ENCODE measurements at regions not wholly inside any gene's neighbourhood (a gene's known extent, or its start where the extent isn't known, plus 50 kb on each side); places are given as distances from the start of the nearest gene placed in this dataset.

GRCh38 chr5:71895546-71895945 is 176.5 kb downstream of the CARTPT start:
- no peak overlapping the region for H3K27ac Mint-ChIP-seq (ENCODE audit: unreplicated experiment)
- BruUV-seq (replicated peaks): no TSS peak
- intact Hi-C loops (cut with micrococcal nuclease; ENCODE audit: unreplicated experiment): no loop called here
- peaks cover 15% of the 10 kb centered on the region for H3K4me1 Mint-ChIP-seq (ENCODE audit: low read depth, unreplicated experiment)
- no peaks in the 10 kb centered on the region for H3K36me3 Mint-ChIP-seq (ENCODE audit: insufficient read depth, unreplicated experiment)
- CTCF ChIA-PET: no interaction called here
- no peak overlapping the region for H3K4me3 Mint-ChIP-seq (ENCODE audit: low read depth, unreplicated experiment)
- H3K27me3 Mint-ChIP-seq (ENCODE audit: unreplicated experiment): peaks cover 2% of the 10 kb centered on the region
- no peak for TF ChIP-seq CTCF (IDR thresholded peaks at IDR 0.05; ENCODE audit: unreplicated experiment)
- no peak for DNase-seq
- no peaks in the 10 kb centered on the region for H3K9me3 Mint-ChIP-seq (ENCODE audit: low read depth, unreplicated experiment)

DNA sequence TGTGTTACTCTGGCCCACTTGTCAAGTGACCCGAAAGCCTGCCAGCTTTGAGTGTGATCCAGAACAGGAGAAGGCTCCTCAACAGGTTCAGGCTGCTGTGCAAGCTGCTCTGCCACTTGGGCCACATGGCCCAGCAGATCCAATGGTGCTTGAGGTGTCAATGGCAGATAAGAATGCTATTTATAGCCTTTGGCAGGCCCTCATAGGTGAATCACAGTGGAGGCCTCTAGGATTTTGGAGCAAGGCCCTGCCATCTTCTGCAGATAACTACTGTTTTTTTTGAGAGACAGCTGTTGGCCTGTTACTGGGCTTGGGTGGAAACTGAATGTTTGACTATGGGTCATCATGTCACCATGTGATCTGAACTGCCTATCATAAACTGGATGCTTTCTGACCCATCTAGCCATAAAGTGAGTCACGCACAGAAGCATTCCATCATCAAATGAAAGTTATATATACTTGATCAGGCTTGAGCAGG is 180.8 kb downstream of the CARTPT start:
- CTCF ChIA-PET: no interaction called here
- Mint-ChIP-seq H3K27me3 (ENCODE audit: unreplicated experiment) (no peaks in the 10 kb centered on the region), H3K36me3 (ENCODE audit: insufficient read depth, unreplicated experiment) (no peaks in the 10 kb centered on the region), H3K27ac (ENCODE audit: unreplicated experiment) (no peak overlapping the region), H3K9me3 (ENCODE audit: low read depth, unreplicated experiment) (no peaks in the 10 kb centered on the region), H3K4me1 (ENCODE audit: low read depth, unreplicated experiment) (no peaks in the 10 kb centered on the region), H3K4me3 (ENCODE audit: low read depth, unreplicated experiment) (no peak overlapping the region)
- no peak for TF ChIP-seq CTCF (IDR thresholded peaks at IDR 0.05; ENCODE audit: unreplicated experiment)
- no peak for DNase-seq
- no TSS peak for BruUV-seq (replicated peaks)
- intact Hi-C loops (cut with micrococcal nuclease; ENCODE audit: unreplicated experiment): no loop called here

DNA sequence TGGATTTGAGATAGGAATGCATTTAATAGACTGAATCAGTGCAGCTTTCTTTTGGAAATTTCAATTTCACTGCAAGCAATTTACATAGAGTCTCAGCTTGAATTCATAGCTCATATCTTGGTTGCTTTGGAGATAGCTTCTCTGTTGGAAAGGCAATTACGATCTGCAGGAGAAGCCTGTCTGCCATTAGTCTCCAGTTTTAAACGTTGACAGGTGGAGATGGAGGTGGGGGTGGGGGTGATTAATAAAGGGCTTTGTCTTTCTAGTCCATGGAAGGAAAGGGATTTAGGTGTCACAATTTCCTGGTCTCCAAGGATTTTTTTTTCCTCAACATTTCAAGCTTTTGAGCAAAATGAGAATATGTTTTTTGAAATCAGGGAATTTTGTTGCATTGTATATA is 184.7 kb downstream of the CARTPT start:
- BruUV-seq (replicated peaks): no TSS peak
- Mint-ChIP-seq H3K9me3 (ENCODE audit: low read depth, unreplicated experiment) (no peaks in the 10 kb centered on the region), H3K4me3 (ENCODE audit: low read depth, unreplicated experiment) (no peak overlapping the region), H3K27me3 (ENCODE audit: unreplicated experiment) (no peaks in the 10 kb centered on the region), H3K36me3 (ENCODE audit: insufficient read depth, unreplicated experiment) (no peaks in the 10 kb centered on the region), H3K4me1 (ENCODE audit: low read depth, unreplicated experiment) (peaks cover 12% of the 10 kb centered on the region), H3K27ac (ENCODE audit: unreplicated experiment) (no peak overlapping the region)
- no peak for TF ChIP-seq CTCF (IDR thresholded peaks at IDR 0.05; ENCODE audit: unreplicated experiment)
- no peak for DNase-seq
- intact Hi-C loops (cut with micrococcal nuclease; ENCODE audit: unreplicated experiment): no loop called here
- CTCF ChIA-PET: no interaction called here

GRCh38 chr5:71904852-71905251 is 185.8 kb downstream of the CARTPT start:
- DNase-seq: no peak
- Mint-ChIP-seq H3K4me3 (ENCODE audit: low read depth, unreplicated experiment) (no peak overlapping the region), H3K36me3 (ENCODE audit: insufficient read depth, unreplicated experiment) (no peaks in the 10 kb centered on the region), H3K27me3 (ENCODE audit: unreplicated experiment) (no peaks in the 10 kb centered on the region), H3K27ac (ENCODE audit: unreplicated experiment) (no peak overlapping the region), H3K4me1 (ENCODE audit: low read depth, unreplicated experiment) (peaks cover 12% of the 10 kb centered on the region), H3K9me3 (ENCODE audit: low read depth, unreplicated experiment) (no peaks in the 10 kb centered on the region)
- BruUV-seq (replicated peaks): no TSS peak
- CTCF ChIA-PET: no interaction called here
- intact Hi-C loops (cut with micrococcal nuclease; ENCODE audit: unreplicated experiment): no loop called here
- TF ChIP-seq CTCF (IDR thresholded peaks at IDR 0.05; ENCODE audit: unreplicated experiment): no peak
